ENCODE measurements at regions not wholly inside any gene's neighbourhood (a gene's known extent, or its start where the extent isn't known, plus 50 kb on each side); places are given as distances from the start of the nearest gene placed in this dataset.

GRCh38 chr2:49465157-49465831 lies 311.0 kb upstream of the FSHR start:
- Histone ChIP-seq H4K20me1 (ENCODE audit: control insufficient read depth, insufficient read depth) (no peaks in the 10 kb centered on the region), H3K4me1 (ENCODE audit: control insufficient read depth, insufficient read depth, low read length) (no peaks in the 10 kb centered on the region), H3K4me3 (no peak overlapping the region), H3K27ac (ENCODE audit: control insufficient read depth, insufficient read depth) (no peak overlapping the region), H3K9me3 (replicated peaks; ENCODE audit: control insufficient read depth, insufficient read depth, low read length) (no peaks in the 10 kb centered on the region), H3K36me3 (ENCODE audit: control insufficient read depth in 2 of 2, insufficient read depth in 2 of 2, low read length in 1 of 2) (no peaks in the 10 kb centered on the region), H3K9ac (ENCODE audit: control insufficient read depth, insufficient read depth, low read length) (no peak overlapping the region), H3K4me2 (ENCODE audit: control insufficient read depth, insufficient read depth) (no peak overlapping the region), H2AFZ (ENCODE audit: control insufficient read depth, low read depth, low read length) (no peak overlapping the region), H3K79me2 (ENCODE audit: control insufficient read depth, insufficient read depth, low read length) (no peaks in the 10 kb centered on the region), H3K27me3 (replicated peaks in 1 of 2; ENCODE audit: control insufficient read depth in 2 of 2, insufficient read depth in 2 of 2, low read length in 1 of 2) (no peaks in the 10 kb centered on the region)
- intact Hi-C loops (cut with micrococcal nuclease; ENCODE audit: unreplicated experiment) (no loop called here), in situ Hi-C loops (cut with MboI) (no loop called here)
- ChIA-PET SMC1A (ENCODE audit: uncharacterized antibody, unreplicated experiment) (interaction anchor here (0.6 kb wide), 1 partner anchor 453 kb away, joined by 3 read pairs; no protein-coding TSS in a partner anchor), RAD21 (ENCODE audit: unreplicated experiment) (no interaction called here), CTCF (no interaction called here), POLR2A (no interaction called here)
- TF ChIP-seq ATF2 (IDR thresholded peaks at IDR 0.05; ENCODE audit: low read length): no peak
- no peak for TF ChIP-seq BHLHE40 (IDR thresholded peaks at IDR 0.05; ENCODE audit: borderline replicate concordance in 1 of 2, low read depth in 2 of 2, low read length in 1 of 2)
- TF ChIP-seq TCF7 (IDR thresholded peaks at IDR 0.05; ENCODE audit: borderline replicate concordance): no peak
- no peak for TF ChIP-seq POU2F2 (IDR thresholded peaks at IDR 0.05; ENCODE audit: borderline replicate concordance, low read depth, low read length)
- TF ChIP-seq RBBP5 (conservative IDR thresholded peaks at IDR 0.05): no peak
- no peak for TF ChIP-seq TARDBP (IDR thresholded peaks at IDR 0.05; ENCODE audit: borderline replicate concordance)
- no peak for TF ChIP-seq IRF4 (IDR thresholded peaks at IDR 0.05; ENCODE audit: low read depth, low read length)
- ATAC-seq: no peak
- DNase-seq (ENCODE audit: low read depth, low spot score): no peak
- no TSS peak for BruUV-seq (replicated peaks)
- FAIRE-seq: no peak
- 20% methylated on average over 1 of the region's 1 CpG for WGBS (ENCODE audit: insufficient coverage, insufficient replicate concordance, low lambda C conversion rate, missing lambda C conversion rate)
